DND-41 (cell line): ENCODE measurements at regions not wholly inside any gene's neighbourhood (a gene's known extent, or its start where the extent isn't known, plus 50 kb on each side); places are given as distances from the start of the nearest gene placed in this dataset.

Source experiments
- ATAC-seq: fragments of 200-7000 bp; cut with Tn5 transposase; 3 replicates; pipeline ENCODE4 v1.9.1; 2021; ENCODE audit warnings: low read depth; ENCODE audit not compliant: insufficient read depth
- DNase-seq: peaks from one replicate; pipeline ENCODE4 v3.0.0-alpha.2; 2020
- H2AFZ ChIP-seq: 2 replicates; pipeline ENCODE4 v1.6.0; 2012; ENCODE audit warnings: low read depth, low read length
- H3K27ac ChIP-seq: 2 replicates; pipeline ENCODE4 v1.5.1; 2012; ENCODE audit warnings: low read length, inconsistent platforms
- H3K27me3 ChIP-seq: fragments of 200-600 bp; sonication (generic); 2 replicates; pipeline ENCODE4 v1.6.0; 2012; ENCODE audit warnings: low read length, mild to moderate bottlenecking, inconsistent platforms; ENCODE audit not compliant: insufficient read depth, poor library complexity
- H3K36me3 ChIP-seq: 2 replicates; pipeline ENCODE4 v1.5.1; 2012; ENCODE audit warnings: low read length, inconsistent platforms; ENCODE audit not compliant: insufficient read depth
- H3K4me1 ChIP-seq: 2 replicates; pipeline ENCODE4 v1.5.1; 2012; ENCODE audit warnings: mild to moderate bottlenecking, low read length; ENCODE audit not compliant: insufficient read depth
- H3K4me2 ChIP-seq: 2 replicates; pipeline ENCODE4 v1.6.0; 2012; ENCODE audit warnings: mild to moderate bottlenecking, moderate library complexity, low read length, inconsistent platforms; ENCODE audit not compliant: insufficient read depth
- H3K4me3 ChIP-seq, 2 experiments: fragments of 200-600 bp in 1 of 2; shearing (Covaris generic) in 1 of 2; 2 replicates each; pipeline ENCODE4 v1.5.1; 2012 to 2016; ENCODE audit warnings: inconsistent platforms in 2 of 2, low read length in 2 of 2, mild to moderate bottlenecking in 2 of 2, low read depth in 1 of 2, moderate library complexity in 1 of 2
- H3K79me2 ChIP-seq: 2 replicates; pipeline ENCODE4 v1.6.0; 2012; ENCODE audit warnings: low read length, inconsistent platforms; ENCODE audit not compliant: insufficient read depth
- H3K9ac ChIP-seq: 2 replicates; pipeline ENCODE4 v1.6.0; 2012; ENCODE audit warnings: low read depth, mild to moderate bottlenecking, inconsistent platforms, low read length, moderate library complexity
- H3K9me3 ChIP-seq: 2 replicates; pipeline ENCODE4 v1.5.1; 2012; ENCODE audit warnings: low read length, moderate library complexity, mild to moderate bottlenecking, inconsistent platforms; ENCODE audit not compliant: insufficient read depth, severe bottlenecking
- H4K20me1 ChIP-seq: 2 replicates; pipeline ENCODE4 v1.6.0; 2012; ENCODE audit warnings: low read length; ENCODE audit not compliant: insufficient read depth
- CTCF ChIP-seq: IDR thresholded peaks from 2 replicates; pipeline ENCODE4 v1.5.1; 2012; ENCODE audit warnings: borderline replicate concordance, low read length, moderate library complexity, mild to moderate bottlenecking; ENCODE audit not compliant: poor library complexity, severe bottlenecking; ENCODE audit errors: extremely low read depth
- EZH2 ChIP-seq: IDR thresholded peaks from 3 replicates; pipeline ENCODE4 v1.6.1; 2012; ENCODE audit warnings: borderline replicate concordance, low read depth, mild to moderate bottlenecking, moderate library complexity, low read length, inconsistent platforms; ENCODE audit not compliant: severe bottlenecking

- no peak overlapping the region for H3K4me2 ChIP-seq
- no peaks in the 10 kb centered on the region for H3K79me2 ChIP-seq
- H3K9ac ChIP-seq, result no peak overlapping the region
- H3K9me3 ChIP-seq, result no peaks in the 10 kb centered on the region
- H3K36me3 ChIP-seq, result no peaks in the 10 kb centered on the region
- no peak overlapping the region for H3K4me3 ChIP-seq
- H2AFZ ChIP-seq, result no peak overlapping the region
- H3K27ac ChIP-seq, result no peak overlapping the region
- no peaks in the 10 kb centered on the region for H3K4me1 ChIP-seq
- ATAC-seq (no peak), DNase-seq (no peak)
- no peaks in the 10 kb centered on the region for H4K20me1 ChIP-seq
- no peaks in the 10 kb centered on the region for H3K27me3 ChIP-seq
- TF ChIP-seq EZH2, result no peak
Observed at GRCh38 chr20:11032611-11033010, 358.8 kb upstream of the JAG1 start.

GRCh38 chr20:11034025-11034424 lies 360.2 kb upstream of the JAG1 start:
- no peaks in the 10 kb centered on the region for H3K79me2 ChIP-seq
- TF ChIP-seq EZH2, result no peak
- no peak for TF ChIP-seq CTCF
- no peaks in the 10 kb centered on the region for H4K20me1 ChIP-seq
- no peaks in the 10 kb centered on the region for H3K4me1 ChIP-seq
- H3K9ac ChIP-seq, result no peak overlapping the region
- no peaks in the 10 kb centered on the region for H3K36me3 ChIP-seq
- no peak overlapping the region for H3K4me3 ChIP-seq
- no peaks in the 10 kb centered on the region for H3K27me3 ChIP-seq
- no peak for ATAC-seq
- no peaks in the 10 kb centered on the region for H3K9me3 ChIP-seq
- H2AFZ ChIP-seq, result no peak overlapping the region
- no peak for DNase-seq
- H3K27ac ChIP-seq, result no peak overlapping the region
- no peak overlapping the region for H3K4me2 ChIP-seq

- ATAC-seq, result no peak
- Histone ChIP-seq H3K79me2 (no peaks in the 10 kb centered on the region), H3K27me3 (no peaks in the 10 kb centered on the region), H4K20me1 (no peaks in the 10 kb centered on the region), H3K9ac (no peak overlapping the region), H3K4me1 (no peaks in the 10 kb centered on the region), H3K4me2 (no peak overlapping the region), H2AFZ (no peak overlapping the region), H3K36me3 (no peaks in the 10 kb centered on the region), H3K9me3 (no peaks in the 10 kb centered on the region), H3K4me3 (no peak overlapping the region), H3K27ac (no peak overlapping the region)
- TF ChIP-seq CTCF, result no peak
- TF ChIP-seq EZH2, result no peak
- DNase-seq, result no peak
Observed at GRCh38 chr20:11035211-11035610, 361.4 kb upstream of the JAG1 start.

GRCh38 chr20:11041396-11041795 lies 367.6 kb upstream of the JAG1 start:
- no peak overlapping the region for H2AFZ ChIP-seq
- H3K4me3 ChIP-seq, result no peak overlapping the region
- H3K79me2 ChIP-seq, result no peaks in the 10 kb centered on the region
- H3K4me2 ChIP-seq, result no peak overlapping the region
- no peaks in the 10 kb centered on the region for H3K9me3 ChIP-seq
- no peak for DNase-seq
- H4K20me1 ChIP-seq, result no peaks in the 10 kb centered on the region
- H3K9ac ChIP-seq, result no peak overlapping the region
- no peaks in the 10 kb centered on the region for H3K36me3 ChIP-seq
- no peaks in the 10 kb centered on the region for H3K4me1 ChIP-seq
- H3K27ac ChIP-seq, result no peak overlapping the region
- no peak for TF ChIP-seq EZH2
- TF ChIP-seq CTCF, result no peak
- no peak for ATAC-seq
- no peaks in the 10 kb centered on the region for H3K27me3 ChIP-seq
